GM18511 (cell line): ENCODE measurements at regions not wholly inside any gene's neighbourhood (a gene's known extent, or its start where the extent isn't known, plus 50 kb on each side); places are given as distances from the start of the nearest gene placed in this dataset.
"Not testable (repeated sequence)": the region's sequence is repeated elsewhere in the genome, so short reads cannot be mapped to it uniquely, and the experiment has no call there.

Experiments used
- ATAC-seq: cut with Tn5 transposase; IDR thresholded peaks from one replicate; pipeline ENCODE4 v1.9.1; 2021; ENCODE audit warnings: mild to moderate bottlenecking, moderate library complexity; ENCODE audit not compliant: unreplicated experiment

GRCh38 chr9:74391816-74392215, 105.3 kb upstream of the RORB start:
- no peak for ATAC-seq

- no peak for ATAC-seq
Measured at GRCh38 chr9:74403581-74403980, 93.6 kb upstream of the RORB start.

GRCh38 chr9:74404620-74405019, 92.5 kb upstream of the RORB start:
- ATAC-seq = no peak

GRCh38 chr9:74407166-74407565, 90.0 kb upstream of the RORB start:
- no peak for ATAC-seq

- no peak for ATAC-seq
Measured at GRCh38 chr9:74412236-74412979, 84.7 kb upstream of the RORB start.

GRCh38 chr9:74413876-74414275, 83.3 kb upstream of the RORB start:
- ATAC-seq = no peak

- no peak for ATAC-seq
Measured at GRCh38 chr9:74414325-74414724, 82.8 kb upstream of the RORB start.

GRCh38 chr9:74415995-74416394, 81.1 kb upstream of the RORB start:
- ATAC-seq = no peak

GRCh38 chr9:74424488-74424887, 72.6 kb upstream of the RORB start:
- ATAC-seq = not testable (repeated sequence)

GRCh38 chr9:74431467-74431866, 65.7 kb upstream of the RORB start:
- no peak for ATAC-seq

GRCh38 chr9:74443036-74443750, 53.9 kb upstream of the RORB start:
- ATAC-seq = no peak

- ATAC-seq = no peak
Measured at GRCh38 chr9:74444369-74444768, 52.8 kb upstream of the RORB start.
